Heart left ventricle (tissue), 16 donors: ENCODE measurements at regions not wholly inside any gene's neighbourhood (a gene's known extent, or its start where the extent isn't known, plus 50 kb on each side); places are given as distances from the start of the nearest gene placed in this dataset.
A peak's percentile ranks its signal among the peaks of the same experiment; 100 is the strongest.

ENCODE experiments used
- ATAC-seq, 4 donors: fragments of 200-7000 bp; cut with Tn5 transposase; one replicate each; pipeline ENCODE4 v1.9.1; 2020 to 2022; ENCODE audit warnings: moderate library complexity in 4 of 4, mild to moderate bottlenecking in 3 of 4, moderate number of reproducible peaks in 1 of 4
- DNase-seq, 5 donors: peaks; one replicate each; pipeline ENCODE4 v3.0.0-alpha.2; 2020
- H3K27ac ChIP-seq, 12 donors: fragments of 200-600 bp; sonication (generic) in 4 of 12; one replicate each; pipeline versions ENCODE4 v1.5.0 to v1.8.0; 2016 to 2022; ENCODE audit warnings: mild to moderate bottlenecking in 2 of 12
- H3K27me3 ChIP-seq, 9 donors: fragments of 200-600 bp; sonication (generic) in 2 of 9; one replicate each; pipeline versions ENCODE4 v1.5.1 to v1.8.0; 2016 to 2022; ENCODE audit warnings: mild to moderate bottlenecking in 3 of 9
- H3K36me3 ChIP-seq, 9 donors: fragments of 200-600 bp; sonication (generic) in 2 of 9; one replicate each; pipeline versions ENCODE4 v1.5.0 to v1.8.0; 2018 to 2022; ENCODE audit warnings: mild to moderate bottlenecking in 2 of 9
- H3K4me1 ChIP-seq, 12 donors: fragments of 200-600 bp; sonication (generic) in 4 of 12; one replicate each; pipeline versions ENCODE4 v1.5.0 to v1.8.0; 2016 to 2022; ENCODE audit warnings: mild to moderate bottlenecking in 3 of 12
- H3K4me3 ChIP-seq, 12 donors: fragments of 200-600 bp; sonication (generic) in 4 of 12; one replicate each; pipeline versions ENCODE4 v1.5.0 to v1.8.0; 2017 to 2022; ENCODE audit warnings: mild to moderate bottlenecking in 9 of 12, moderate library complexity in 4 of 12
- H3K9me3 ChIP-seq, 12 donors: fragments of 200-600 bp; sonication (generic) in 4 of 12; one replicate each; pipeline versions ENCODE4 v1.5.0 to v1.8.0; 2016 to 2022; ENCODE audit warnings: mild to moderate bottlenecking in 1 of 12
- CTCF ChIP-seq, 12 donors: fragments of 200-600 bp; sonication (generic) in 4 of 12; IDR thresholded peaks; one replicate each; pipeline versions ENCODE4 v1.5.0 to v1.8.0; 2018 to 2022; ENCODE audit warnings: antibody characterized with exemption in 12 of 12, mild to moderate bottlenecking in 5 of 12
- POLR2A ChIP-seq, 2 donors: fragments of 450-650 bp; IDR thresholded peaks; one replicate each; pipeline ENCODE4 v1.6.1; 2017; ENCODE audit warnings: antibody characterized with exemption in 2 of 2, mild to moderate bottlenecking in 2 of 2, moderate library complexity in 2 of 2
- WGBS, 4 donors: extraction: QIAGEN DNeasy Blood & Tissue Kit in 2 of 4; methylation state at CpG; one replicate each; pipeline versions ENCODE4 v1.1.5 to v1.1.7; 2013 to 2018; 5-methylcytosine and 5-hydroxymethylcytosine counted together
- intact Hi-C, 10 donors: fragments of 100-400 bp; cut with DNase I; formaldehyde crosslinking; loops; one replicate each; pipeline versions ENCODE4 v1.11.1 to v1.14.2; 2022
- donor health status: ischemic (EF 13 %, LVEDD 7.1; RV severe dilation, severe dysfunction).
- donor health status: healthy with polysubstance abuse.
- donor health status: DM: no; HTN: yes; CAD: no.
- donor health status: DM: no; HTN: no; CAD: no.
- donor health status: ischemic (EF 25% LVEDD 6.9; RV normal size, moderate dysfunction).
- donor health status: ischemic (EF 25% LVEDD 5.7; RV mildly dilated, moderate dysfunction).
- donor health status: healthy.
- donor health status: DM: yes; HTN: yes; CAD: no.
- donor health status: ischemic (EF 35%, LVEDD 5.7; RV mildly dilated, moderate dysfunction).
- donor health status: nonischemic (EF 11% LVEDD 7.7; RV severe dilation, severe dysfunction).
- donor health status: DM: yes; HTN: yes; CAD: no.
- donor health status: PGD.
- donor health status: ischemic (EF 29% LVEDD 5.4; RV normal size, mild dysfunction).
- donor health status: nonischemic (EF 23%, LVEDD 6.1; RV moderate dilation, normal function).

- Histone ChIP-seq H3K4me3 (no peak overlapping the region), H3K9me3 (no peaks in the 10 kb centered on the region), H3K4me1 (no peaks in the 10 kb centered on the region), H3K36me3 (no peaks in the 10 kb centered on the region), H3K27ac (no peak overlapping the region), H3K27me3 (no peaks in the 10 kb centered on the region)
- ATAC-seq (no peak), DNase-seq (no peak)
- whole genome bisulfite sequencing, 4 donors, result 24 to 38% (median 27%) methylated on average over 1 of the region's 1 CpG
- intact Hi-C loops, result no loop called here
- TF ChIP-seq POLR2A (IDR thresholded peaks at IDR 0.05) (no peak), CTCF (IDR thresholded peaks at IDR 0.05) (no peak)
Observed at GRCh38 chr17:70810609-70811008, 641.3 kb downstream of the KCNJ2 start.

GRCh38 chr17:70813355-70813930 lies 644.1 kb downstream of the KCNJ2 start:
- DNase-seq (no peak), ATAC-seq (peak in 1 of 4 donors; percentile 29)
- H3K4me3 ChIP-seq, result no peak overlapping the region
- H3K9me3 ChIP-seq, result no peaks in the 10 kb centered on the region
- no peaks in the 10 kb centered on the region for H3K27me3 ChIP-seq
- no peak for TF ChIP-seq CTCF (IDR thresholded peaks at IDR 0.05)
- TF ChIP-seq POLR2A (IDR thresholded peaks at IDR 0.05), result no peak
- H3K36me3 ChIP-seq, result no peaks in the 10 kb centered on the region
- 75 to 84% (median 78%) methylated on average over 12 of the region's 12 CpGs for WGBS, 4 donors
- intact Hi-C loops, result no loop called here
- no peak overlapping the region for H3K27ac ChIP-seq
- H3K4me1 ChIP-seq, result no peaks in the 10 kb centered on the region

DNA sequence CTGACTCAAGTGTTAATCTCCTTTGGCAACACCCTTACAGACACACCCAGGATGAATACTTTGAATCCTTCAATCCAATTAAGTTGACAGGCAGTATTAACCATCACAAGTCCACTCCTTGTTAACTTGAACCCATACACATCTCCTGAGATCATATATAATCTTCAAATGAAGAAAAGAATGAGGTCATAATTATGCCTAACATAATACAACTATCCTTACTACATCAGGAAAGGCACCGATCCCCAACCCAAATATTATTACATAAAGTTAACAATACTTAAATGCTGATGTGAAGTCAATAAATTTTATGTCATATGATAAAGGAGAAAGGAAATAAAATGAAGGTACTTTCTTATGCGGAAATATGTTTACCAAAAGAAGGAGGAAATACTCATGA lies 649.9 kb downstream of the KCNJ2 start:
- no peaks in the 10 kb centered on the region for H3K36me3 ChIP-seq
- no peak for TF ChIP-seq CTCF (IDR thresholded peaks at IDR 0.05)
- TF ChIP-seq POLR2A (IDR thresholded peaks at IDR 0.05), result no peak
- no peaks in the 10 kb centered on the region for H3K27me3 ChIP-seq
- intact Hi-C loops, result no loop called here
- no peak overlapping the region for H3K4me3 ChIP-seq
- no peaks in the 10 kb centered on the region for H3K4me1 ChIP-seq
- WGBS, 4 donors, result 92 to 96% (median 94%) methylated on average over 2 of the region's 2 CpGs
- no peak for DNase-seq
- ATAC-seq, result no peak
- H3K9me3 ChIP-seq, result peaks cover 0 to 3% (median 0%) of the 10 kb centered on the region in 12 donors
- H3K27ac ChIP-seq, result no peak overlapping the region

DNA sequence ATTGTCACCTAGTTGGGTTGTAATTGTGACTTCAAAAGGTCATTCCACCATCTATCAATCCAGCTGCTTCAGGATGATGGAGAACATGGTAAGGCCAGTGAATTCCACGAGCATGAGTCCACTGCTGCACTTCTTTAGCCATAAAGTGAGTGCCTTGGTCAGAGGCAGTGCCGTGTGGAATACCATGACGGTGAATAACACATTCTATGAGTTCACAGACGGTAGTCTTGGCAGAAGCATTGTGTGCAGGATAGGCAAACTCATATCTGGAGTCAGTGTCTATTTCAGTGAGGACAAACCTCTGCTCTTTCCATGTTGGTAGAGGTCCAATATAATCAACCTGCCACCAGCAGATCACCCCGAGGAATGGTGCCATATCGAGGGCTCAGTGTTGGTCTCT lies 650.9 kb downstream of the KCNJ2 start:
- no peak for ATAC-seq
- no peaks in the 10 kb centered on the region for H3K27me3 ChIP-seq

More for the DNA sequence above, 650.9 kb downstream of the KCNJ2 start:
- 82 to 86% (median 84%) methylated on average over 6 of the region's 6 CpGs for WGBS, 4 donors
- H3K36me3 ChIP-seq, result no peaks in the 10 kb centered on the region
- no peaks in the 10 kb centered on the region for H3K4me1 ChIP-seq
- H3K9me3 ChIP-seq, result peaks cover 0 to 3% (median 0%) of the 10 kb centered on the region in 12 donors
- DNase-seq, result no peak
- TF ChIP-seq POLR2A (IDR thresholded peaks at IDR 0.05) (no peak), CTCF (IDR thresholded peaks at IDR 0.05) (no peak)
- no peak overlapping the region for H3K27ac ChIP-seq
- intact Hi-C loops, result no loop called here
- no peak overlapping the region for H3K4me3 ChIP-seq
